ENCODE measurements at regions not wholly inside any gene's neighbourhood (a gene's known extent, or its start where the extent isn't known, plus 50 kb on each side); places are given as distances from the start of the nearest gene placed in this dataset.

- DNase-seq (ENCODE audit: extremely low spot score), result no peak
- ChIA-PET CTCF (no interaction called here), POLR2A (no interaction called here)
- TF ChIP-seq ZNF384 (IDR thresholded peaks at IDR 0.05), result no peak
- TF ChIP-seq FOXK2 (IDR thresholded peaks at IDR 0.05), result no peak
- TF ChIP-seq HDGF (IDR thresholded peaks at IDR 0.05; ENCODE audit: borderline replicate concordance), result no peak
- no peak for TF ChIP-seq NFRKB (IDR thresholded peaks at IDR 0.05)
- no peak for TF ChIP-seq CTBP1 (IDR thresholded peaks at IDR 0.05; ENCODE audit: borderline replicate concordance)
- no peak for TF ChIP-seq BHLHE40 (IDR thresholded peaks at IDR 0.05; ENCODE audit: borderline replicate concordance)
- TF ChIP-seq FOXM1 (IDR thresholded peaks at IDR 0.05; ENCODE audit: borderline replicate concordance), result no peak
- no peak for TF ChIP-seq L3MBTL2 (conservative IDR thresholded peaks at IDR 0.05)
- no peak for TF ChIP-seq TARDBP (IDR thresholded peaks at IDR 0.05)
- TF ChIP-seq SUZ12 (IDR thresholded peaks at IDR 0.05), result no peak
- no peak for TF ChIP-seq PKNOX1 (IDR thresholded peaks at IDR 0.05)
Observed at GRCh38 chr2:155368934-155369333, 670.4 kb downstream of the KCNJ3 start.

- CTCF ChIA-PET, result no interaction called here
- POLR2A ChIA-PET, result no interaction called here
- no peak for DNase-seq (ENCODE audit: extremely low spot score)
- TF ChIP-seq ZNF384 (IDR thresholded peaks at IDR 0.05), result no peak
- TF ChIP-seq ELF4 (IDR thresholded peaks at IDR 0.05), result no peak
- no peak for TF ChIP-seq NFRKB (IDR thresholded peaks at IDR 0.05)
- no peak for TF ChIP-seq HDGF (IDR thresholded peaks at IDR 0.05; ENCODE audit: borderline replicate concordance)
- TF ChIP-seq ARNT (IDR thresholded peaks at IDR 0.05), result no peak
- no peak for TF ChIP-seq SUZ12 (IDR thresholded peaks at IDR 0.05)
- TF ChIP-seq LEF1 (IDR thresholded peaks at IDR 0.05; ENCODE audit: borderline replicate concordance), result no peak
- no peak for TF ChIP-seq BHLHE40 (IDR thresholded peaks at IDR 0.05; ENCODE audit: borderline replicate concordance)
- no peak for TF ChIP-seq TARDBP (IDR thresholded peaks at IDR 0.05)
- no peak for TF ChIP-seq FOXA1 (IDR thresholded peaks at IDR 0.05)
- no peak for TF ChIP-seq L3MBTL2 (conservative IDR thresholded peaks at IDR 0.05)
- TF ChIP-seq FOXK2 (IDR thresholded peaks at IDR 0.05), result no peak
- TF ChIP-seq PKNOX1 (IDR thresholded peaks at IDR 0.05), result no peak
Observed at GRCh38 chr2:155364766-155365165, 666.3 kb downstream of the KCNJ3 start.

- POLR2A ChIA-PET, result no interaction called here
- TF ChIP-seq CTBP1 (IDR thresholded peaks at IDR 0.05; ENCODE audit: borderline replicate concordance) (no peak), FOXM1 (IDR thresholded peaks at IDR 0.05; ENCODE audit: borderline replicate concordance) (no peak), L3MBTL2 (conservative IDR thresholded peaks at IDR 0.05) (no peak), SUZ12 (IDR thresholded peaks at IDR 0.05) (no peak), HDGF (IDR thresholded peaks at IDR 0.05; ENCODE audit: borderline replicate concordance) (no peak), ELF4 (IDR thresholded peaks at IDR 0.05) (no peak), TARDBP (IDR thresholded peaks at IDR 0.05) (no peak), NFRKB (IDR thresholded peaks at IDR 0.05) (no peak), FOXA1 (IDR thresholded peaks at IDR 0.05) (no peak), LEF1 (IDR thresholded peaks at IDR 0.05; ENCODE audit: borderline replicate concordance) (no peak), BHLHE40 (IDR thresholded peaks at IDR 0.05; ENCODE audit: borderline replicate concordance) (no peak)
- DNase-seq (ENCODE audit: extremely low spot score), result no peak
- CTCF ChIA-PET, result no interaction called here
Observed at GRCh38 chr2:155363349-155363888, 664.9 kb downstream of the KCNJ3 start.

- DNase-seq (ENCODE audit: extremely low spot score), result no peak
- POLR2A ChIA-PET, result no interaction called here
- CTCF ChIA-PET, result no interaction called here
- TF ChIP-seq ZNF384 (IDR thresholded peaks at IDR 0.05) (no peak), FOXM1 (IDR thresholded peaks at IDR 0.05; ENCODE audit: borderline replicate concordance) (no peak), SP1 (IDR thresholded peaks at IDR 0.05) (no peak), ELF4 (IDR thresholded peaks at IDR 0.05) (no peak), CTBP1 (IDR thresholded peaks at IDR 0.05; ENCODE audit: borderline replicate concordance) (no peak), L3MBTL2 (conservative IDR thresholded peaks at IDR 0.05) (no peak), ARNT (IDR thresholded peaks at IDR 0.05) (no peak), SUZ12 (IDR thresholded peaks at IDR 0.05) (no peak), LEF1 (IDR thresholded peaks at IDR 0.05; ENCODE audit: borderline replicate concordance) (no peak), TARDBP (IDR thresholded peaks at IDR 0.05) (no peak), BHLHE40 (IDR thresholded peaks at IDR 0.05; ENCODE audit: borderline replicate concordance) (no peak)
Observed at GRCh38 chr2:155357172-155357571, 658.7 kb downstream of the KCNJ3 start.

GRCh38 chr2:155356250-155356649 lies 657.8 kb downstream of the KCNJ3 start:
- POLR2A ChIA-PET, result no interaction called here
- DNase-seq (ENCODE audit: extremely low spot score), result no peak
- TF ChIP-seq TARDBP (IDR thresholded peaks at IDR 0.05) (no peak), PKNOX1 (IDR thresholded peaks at IDR 0.05) (no peak), FOXA1 (IDR thresholded peaks at IDR 0.05) (no peak), BHLHE40 (IDR thresholded peaks at IDR 0.05; ENCODE audit: borderline replicate concordance) (no peak), HDGF (IDR thresholded peaks at IDR 0.05; ENCODE audit: borderline replicate concordance) (no peak), FOXM1 (IDR thresholded peaks at IDR 0.05; ENCODE audit: borderline replicate concordance) (no peak), ELF4 (IDR thresholded peaks at IDR 0.05) (no peak)
- CTCF ChIA-PET, result no interaction called here

GRCh38 chr2:155350783-155351580 lies 652.5 kb downstream of the KCNJ3 start:
- TF ChIP-seq FOXM1 (IDR thresholded peaks at IDR 0.05; ENCODE audit: borderline replicate concordance) (no peak), FOXA1 (IDR thresholded peaks at IDR 0.05) (no peak), SUZ12 (IDR thresholded peaks at IDR 0.05) (no peak), ELF4 (IDR thresholded peaks at IDR 0.05) (no peak), FOXK2 (IDR thresholded peaks at IDR 0.05) (no peak), HDGF (IDR thresholded peaks at IDR 0.05; ENCODE audit: borderline replicate concordance) (no peak), SP1 (IDR thresholded peaks at IDR 0.05) (no peak), ARNT (IDR thresholded peaks at IDR 0.05) (no peak), NFRKB (IDR thresholded peaks at IDR 0.05) (no peak), PKNOX1 (IDR thresholded peaks at IDR 0.05) (no peak), L3MBTL2 (conservative IDR thresholded peaks at IDR 0.05) (no peak), ZNF384 (IDR thresholded peaks at IDR 0.05) (no peak), LEF1 (IDR thresholded peaks at IDR 0.05; ENCODE audit: borderline replicate concordance) (no peak), CTBP1 (IDR thresholded peaks at IDR 0.05; ENCODE audit: borderline replicate concordance) (no peak), TARDBP (IDR thresholded peaks at IDR 0.05) (no peak), BHLHE40 (IDR thresholded peaks at IDR 0.05; ENCODE audit: borderline replicate concordance) (no peak)
- ChIA-PET CTCF (no interaction called here), POLR2A (no interaction called here)
- DNase-seq (ENCODE audit: extremely low spot score), result no peak
